ENCODE measurements at regions not wholly inside any gene's neighbourhood (a gene's known extent, or its start where the extent isn't known, plus 50 kb on each side); places are given as distances from the start of the nearest gene placed in this dataset.

DNA sequence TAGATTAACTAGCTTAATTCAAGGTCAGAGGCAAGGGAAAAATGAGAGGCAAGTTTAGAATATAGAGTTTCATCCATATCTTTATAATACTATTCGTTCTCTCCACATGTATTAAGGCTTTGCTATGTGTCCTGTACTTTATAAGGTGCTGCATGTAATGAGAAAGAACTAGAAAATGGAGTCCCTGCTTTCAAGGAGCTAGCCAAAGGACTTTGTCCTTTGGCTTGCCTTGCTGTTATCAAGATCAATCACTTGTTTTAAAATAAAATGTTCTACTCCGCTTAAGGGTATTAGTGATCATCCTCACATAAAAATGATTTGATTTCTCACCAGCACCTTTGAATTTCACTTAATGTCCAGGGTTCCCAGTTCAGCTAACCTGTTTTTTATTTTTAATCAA is 470.9 kb downstream of the WDR72 start:
- Histone ChIP-seq H3K27ac (ENCODE audit: low read depth in 1 of 2, low read length in 1 of 2) (no peak overlapping the region), H3K36me3 (ENCODE audit: control insufficient read depth in 4 of 4, insufficient read depth in 4 of 4, low read length in 4 of 4) (no peaks in the 10 kb centered on the region), H3K9ac (ENCODE audit: insufficient read depth in 1 of 2, low read length in 2 of 2) (no peak overlapping the region), H3K4me3 (no peak overlapping the region), H3K27me3 (ENCODE audit: control insufficient read depth in 3 of 3, insufficient read depth in 3 of 3, low read length in 2 of 3) (no peaks in the 10 kb centered on the region), H3K4me1 (ENCODE audit: control insufficient read depth in 5 of 5, insufficient read depth in 5 of 5, low read length in 5 of 5) (no peaks in the 10 kb centered on the region), H3K9me3 (ENCODE audit: control insufficient read depth in 4 of 4, insufficient read depth in 3 of 4, low read length in 3 of 4) (no peaks in the 10 kb centered on the region)
- TF ChIP-seq, protein P1, sequence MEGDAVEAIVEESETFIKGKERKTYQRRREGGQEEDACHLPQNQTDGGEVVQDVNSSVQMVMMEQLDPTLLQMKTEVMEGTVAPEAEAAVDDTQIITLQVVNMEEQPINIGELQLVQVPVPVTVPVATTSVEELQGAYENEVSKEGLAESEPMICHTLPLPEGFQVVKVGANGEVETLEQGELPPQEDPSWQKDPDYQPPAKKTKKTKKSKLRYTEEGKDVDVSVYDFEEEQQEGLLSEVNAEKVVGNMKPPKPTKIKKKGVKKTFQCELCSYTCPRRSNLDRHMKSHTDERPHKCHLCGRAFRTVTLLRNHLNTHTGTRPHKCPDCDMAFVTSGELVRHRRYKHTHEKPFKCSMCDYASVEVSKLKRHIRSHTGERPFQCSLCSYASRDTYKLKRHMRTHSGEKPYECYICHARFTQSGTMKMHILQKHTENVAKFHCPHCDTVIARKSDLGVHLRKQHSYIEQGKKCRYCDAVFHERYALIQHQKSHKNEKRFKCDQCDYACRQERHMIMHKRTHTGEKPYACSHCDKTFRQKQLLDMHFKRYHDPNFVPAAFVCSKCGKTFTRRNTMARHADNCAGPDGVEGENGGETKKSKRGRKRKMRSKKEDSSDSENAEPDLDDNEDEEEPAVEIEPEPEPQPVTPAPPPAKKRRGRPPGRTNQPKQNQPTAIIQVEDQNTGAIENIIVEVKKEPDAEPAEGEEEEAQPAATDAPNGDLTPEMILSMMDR (IDR thresholded peaks at IDR 0.05; ENCODE audit: control extremely low read depth, extremely low read depth), result no peak
- ATAC-seq (ENCODE audit: insufficient read depth, low FRiP score) (no peak), DNase-seq (no peak)
- 81 to 86% methylated on average over 2 of the region's 2 CpGs for WGBS, 2 donors

DNA sequence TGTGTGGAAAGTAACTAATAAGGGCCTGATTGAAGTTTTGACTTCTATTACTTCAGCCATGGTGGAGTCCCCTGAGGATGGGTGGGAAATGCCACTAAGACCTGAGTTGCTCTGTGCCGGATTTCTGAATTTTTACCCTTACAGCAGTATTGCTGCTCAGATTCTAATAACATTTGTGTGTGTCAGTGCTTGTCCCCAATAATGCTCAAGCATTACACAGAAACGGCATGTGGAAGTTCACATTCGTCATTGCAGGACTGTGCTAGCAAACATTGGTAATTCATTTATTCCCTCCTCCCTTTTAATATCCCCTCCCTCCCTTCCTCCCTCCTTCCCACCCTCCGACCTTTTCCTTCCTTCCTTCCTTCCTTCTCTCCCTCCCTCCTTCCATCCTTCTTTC is 484.5 kb upstream of the ONECUT1 start:
- ATAC-seq (ENCODE audit: insufficient read depth, low FRiP score) (no peak), DNase-seq (no peak)
- Histone ChIP-seq H3K36me3 (ENCODE audit: control insufficient read depth in 4 of 4, insufficient read depth in 4 of 4, low read length in 4 of 4) (no peaks in the 10 kb centered on the region), H3K9ac (ENCODE audit: insufficient read depth in 1 of 2, low read length in 2 of 2) (no peak overlapping the region), H3K9me3 (ENCODE audit: control insufficient read depth in 4 of 4, insufficient read depth in 3 of 4, low read length in 3 of 4) (no peaks in the 10 kb centered on the region), H3K4me1 (ENCODE audit: control insufficient read depth in 5 of 5, insufficient read depth in 5 of 5, low read length in 5 of 5) (no peaks in the 10 kb centered on the region), H3K27ac (ENCODE audit: low read depth in 1 of 2, low read length in 1 of 2) (no peak overlapping the region), H3K4me3 (no peak overlapping the region), H3K27me3 (ENCODE audit: control insufficient read depth in 3 of 3, insufficient read depth in 3 of 3, low read length in 2 of 3) (no peaks in the 10 kb centered on the region)
- TF ChIP-seq, protein P1 (IDR thresholded peaks at IDR 0.05; ENCODE audit: control extremely low read depth, extremely low read depth), result no peak
- 57 to 58% methylated on average over 4 of the region's 4 CpGs for WGBS, 2 donors

DNA sequence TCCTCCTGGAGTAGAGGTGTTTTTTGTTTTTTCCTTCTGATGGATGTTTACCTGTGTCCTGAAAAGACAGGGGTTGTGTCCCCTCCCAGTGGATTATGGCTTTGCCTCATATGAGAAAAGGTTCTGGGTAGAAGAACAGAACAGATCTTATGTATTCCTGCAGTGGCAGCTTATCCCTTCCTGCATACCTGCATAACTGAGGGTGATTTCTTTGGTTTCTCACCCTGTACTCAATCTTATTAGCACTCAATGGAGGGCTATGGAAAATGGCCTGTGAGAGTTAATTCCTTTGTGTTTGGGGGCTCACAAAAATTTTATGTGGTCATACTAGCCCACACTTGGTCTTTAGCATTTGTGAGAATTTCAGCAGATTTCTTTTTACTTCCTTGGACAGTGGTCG is 482.0 kb upstream of the ONECUT1 start:
- Histone ChIP-seq H3K36me3 (ENCODE audit: control insufficient read depth in 4 of 4, insufficient read depth in 4 of 4, low read length in 4 of 4) (no peaks in the 10 kb centered on the region), H3K9me3 (ENCODE audit: control insufficient read depth in 4 of 4, insufficient read depth in 3 of 4, low read length in 3 of 4) (no peaks in the 10 kb centered on the region), H3K27me3 (ENCODE audit: control insufficient read depth in 3 of 3, insufficient read depth in 3 of 3, low read length in 2 of 3) (no peaks in the 10 kb centered on the region), H3K27ac (ENCODE audit: low read depth in 1 of 2, low read length in 1 of 2) (no peak overlapping the region), H3K4me1 (ENCODE audit: control insufficient read depth in 5 of 5, insufficient read depth in 5 of 5, low read length in 5 of 5) (no peaks in the 10 kb centered on the region), H3K4me3 (no peak overlapping the region), H3K9ac (ENCODE audit: insufficient read depth in 1 of 2, low read length in 2 of 2) (no peak overlapping the region)
- DNase-seq (no peak), ATAC-seq (ENCODE audit: insufficient read depth, low FRiP score) (no peak)
- WGBS, 2 donors, result 0 to 2% methylated on average over 1 of the region's 1 CpG
- TF ChIP-seq, protein P1 (IDR thresholded peaks at IDR 0.05; ENCODE audit: control extremely low read depth, extremely low read depth), result no peak

DNA sequence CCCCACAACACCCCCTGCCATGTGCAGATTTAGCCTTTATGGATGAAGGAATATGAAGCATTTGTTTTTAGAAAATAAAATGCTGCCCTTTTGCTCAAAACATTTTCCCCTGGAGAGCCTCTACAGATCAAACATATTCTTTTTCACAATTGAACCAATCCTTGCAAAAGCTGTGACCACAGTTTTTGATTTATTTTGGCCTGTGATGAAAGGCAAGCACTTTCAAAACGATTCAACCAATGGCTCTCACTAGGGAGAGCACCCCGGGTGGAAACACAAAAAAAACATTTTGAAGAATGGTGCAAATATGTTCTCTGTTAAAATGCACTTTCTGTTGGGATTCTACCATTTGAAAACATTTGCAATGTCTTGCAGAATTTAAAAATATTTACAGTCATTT is 476.0 kb upstream of the ONECUT1 start:
- TF ChIP-seq, protein P1 (IDR thresholded peaks at IDR 0.05; ENCODE audit: control extremely low read depth, extremely low read depth), result no peak
- no peaks in the 10 kb centered on the region for H3K36me3 ChIP-seq (ENCODE audit: control insufficient read depth in 4 of 4, insufficient read depth in 4 of 4, low read length in 4 of 4)
- 30 to 57% methylated on average over 2 of the region's 2 CpGs for WGBS, 2 donors
- ATAC-seq (ENCODE audit: insufficient read depth, low FRiP score) (no peak), DNase-seq (no peak)
- no peaks in the 10 kb centered on the region for H3K4me1 ChIP-seq (ENCODE audit: control insufficient read depth in 5 of 5, insufficient read depth in 5 of 5, low read length in 5 of 5)
- no peak overlapping the region for H3K27ac ChIP-seq (ENCODE audit: low read depth in 1 of 2, low read length in 1 of 2)
- H3K9me3 ChIP-seq (ENCODE audit: control insufficient read depth in 4 of 4, insufficient read depth in 3 of 4, low read length in 3 of 4), result no peaks in the 10 kb centered on the region
- no peak overlapping the region for H3K4me3 ChIP-seq
- H3K27me3 ChIP-seq (ENCODE audit: control insufficient read depth in 3 of 3, insufficient read depth in 3 of 3, low read length in 2 of 3), result no peaks in the 10 kb centered on the region
- no peak overlapping the region for H3K9ac ChIP-seq (ENCODE audit: insufficient read depth in 1 of 2, low read length in 2 of 2)

Data from lung (tissue), 11 donors.